ENCODE measurements at regions not wholly inside any gene's neighbourhood (a gene's known extent, or its start where the extent isn't known, plus 50 kb on each side); places are given as distances from the start of the nearest gene placed in this dataset.

DNA sequence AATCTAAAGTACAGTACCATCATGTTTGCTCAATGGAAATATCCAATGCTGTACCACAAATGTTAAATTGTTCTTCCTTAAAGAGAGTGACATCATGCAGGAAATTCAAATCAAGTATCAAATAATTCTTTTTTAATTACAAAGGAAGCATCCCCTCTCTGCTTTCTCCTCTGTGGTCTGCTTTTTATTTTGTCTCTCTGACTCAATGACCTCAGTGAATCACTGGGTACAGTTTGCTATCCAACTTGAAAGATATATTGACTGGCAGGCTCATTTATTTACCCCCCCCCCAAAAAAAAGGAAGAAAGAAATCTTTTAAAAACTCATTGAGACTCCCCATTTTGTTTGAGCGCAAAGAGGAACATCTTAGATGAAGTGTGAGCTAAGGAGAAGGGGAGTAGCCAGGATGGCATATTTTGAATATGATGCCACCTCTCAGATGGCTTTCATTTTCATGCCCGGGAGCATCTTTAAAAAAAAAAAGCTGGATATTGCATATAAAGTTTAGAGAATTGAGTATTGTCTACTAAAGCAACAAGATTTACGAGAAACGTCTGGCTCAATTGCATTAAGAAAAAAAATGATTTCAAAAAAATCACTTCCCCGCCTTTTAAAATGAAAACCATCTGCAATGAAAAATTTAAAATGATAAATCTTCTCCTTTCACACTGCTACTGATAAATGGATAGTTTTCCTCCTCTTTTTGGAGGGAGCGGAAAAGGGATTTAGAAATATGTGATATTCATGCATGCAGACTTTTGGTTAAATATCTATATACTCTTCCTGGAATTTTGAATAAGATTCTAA lies 307.1 kb upstream of the DPH6 start:
- CTCF ChIA-PET: no interaction called here
- intact Hi-C loops (cut with micrococcal nuclease): no loop called here
- WGBS (ENCODE audit: insufficient coverage): no CpG with 5 or more reads among the region's 6 CpGs
- DNase-seq (no peak), ATAC-seq (ENCODE audit: low read depth) (no peak)
- Histone ChIP-seq H3K9me3 (ENCODE audit: control extremely low read depth in 1 of 3, control insufficient read depth in 2 of 3, insufficient read depth in 1 of 3, low read length in 2 of 3) (no peaks in the 10 kb centered on the region), H3K27me3 (replicated peaks in 1 of 4; ENCODE audit: control extremely low read depth in 1 of 4, control insufficient read depth in 3 of 4, insufficient read depth in 4 of 4, low read length in 3 of 4) (no peaks in the 10 kb centered on the region), H3K4me2 (replicated peaks; ENCODE audit: low read depth, low read length, poor library complexity, severe bottlenecking) (no peak overlapping the region), H3K27ac (ENCODE audit: low read length in 2 of 2) (no peak overlapping the region), H2AFZ (ENCODE audit: insufficient read depth, low read depth, low read length, poor library complexity, severe bottlenecking) (no peak overlapping the region), H4K20me1 (ENCODE audit: control insufficient read depth, insufficient read depth, low read length, poor library complexity, severe bottlenecking) (no peaks in the 10 kb centered on the region), H3K4me1 (ENCODE audit: control insufficient read depth in 2 of 2, insufficient read depth in 2 of 2, low read length in 2 of 2) (no peaks in the 10 kb centered on the region), H3K79me2 (ENCODE audit: control insufficient read depth, insufficient read depth, low read length) (no peaks in the 10 kb centered on the region), H3K36me3 (replicated peaks in 1 of 2; ENCODE audit: control extremely low read depth in 1 of 2, control insufficient read depth in 1 of 2, extremely low read depth in 1 of 2, insufficient read depth in 2 of 2, low read length in 1 of 2) (no peaks in the 10 kb centered on the region), H3K4me3 (ENCODE audit: control extremely low read depth in 1 of 5, extremely low read depth in 1 of 5, insufficient read depth in 1 of 5, low read depth in 2 of 5, low read length in 4 of 5) (no peak overlapping the region), H3K9ac (ENCODE audit: low read length) (no peak overlapping the region)
- no peaks in the 10 kb centered on the region for H3K9me3 Mint-ChIP-seq (ENCODE audit: insufficient read depth)
- no peak overlapping the region for H3K27ac Mint-ChIP-seq
- H3K4me3 Mint-ChIP-seq: no peak overlapping the region
- H3K4me1 Mint-ChIP-seq: no peaks in the 10 kb centered on the region
- no peak for TF ChIP-seq EZH2 (IDR thresholded peaks at IDR 0.05; ENCODE audit: borderline replicate concordance, insufficient read depth, low read depth, low read length, poor library complexity, severe bottlenecking)
- TF ChIP-seq, protein P1, sequence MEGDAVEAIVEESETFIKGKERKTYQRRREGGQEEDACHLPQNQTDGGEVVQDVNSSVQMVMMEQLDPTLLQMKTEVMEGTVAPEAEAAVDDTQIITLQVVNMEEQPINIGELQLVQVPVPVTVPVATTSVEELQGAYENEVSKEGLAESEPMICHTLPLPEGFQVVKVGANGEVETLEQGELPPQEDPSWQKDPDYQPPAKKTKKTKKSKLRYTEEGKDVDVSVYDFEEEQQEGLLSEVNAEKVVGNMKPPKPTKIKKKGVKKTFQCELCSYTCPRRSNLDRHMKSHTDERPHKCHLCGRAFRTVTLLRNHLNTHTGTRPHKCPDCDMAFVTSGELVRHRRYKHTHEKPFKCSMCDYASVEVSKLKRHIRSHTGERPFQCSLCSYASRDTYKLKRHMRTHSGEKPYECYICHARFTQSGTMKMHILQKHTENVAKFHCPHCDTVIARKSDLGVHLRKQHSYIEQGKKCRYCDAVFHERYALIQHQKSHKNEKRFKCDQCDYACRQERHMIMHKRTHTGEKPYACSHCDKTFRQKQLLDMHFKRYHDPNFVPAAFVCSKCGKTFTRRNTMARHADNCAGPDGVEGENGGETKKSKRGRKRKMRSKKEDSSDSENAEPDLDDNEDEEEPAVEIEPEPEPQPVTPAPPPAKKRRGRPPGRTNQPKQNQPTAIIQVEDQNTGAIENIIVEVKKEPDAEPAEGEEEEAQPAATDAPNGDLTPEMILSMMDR (IDR thresholded peaks at IDR 0.05): no peak
- POLR2A ChIA-PET: no interaction called here
- no peaks in the 10 kb centered on the region for H3K27me3 Mint-ChIP-seq

DNA sequence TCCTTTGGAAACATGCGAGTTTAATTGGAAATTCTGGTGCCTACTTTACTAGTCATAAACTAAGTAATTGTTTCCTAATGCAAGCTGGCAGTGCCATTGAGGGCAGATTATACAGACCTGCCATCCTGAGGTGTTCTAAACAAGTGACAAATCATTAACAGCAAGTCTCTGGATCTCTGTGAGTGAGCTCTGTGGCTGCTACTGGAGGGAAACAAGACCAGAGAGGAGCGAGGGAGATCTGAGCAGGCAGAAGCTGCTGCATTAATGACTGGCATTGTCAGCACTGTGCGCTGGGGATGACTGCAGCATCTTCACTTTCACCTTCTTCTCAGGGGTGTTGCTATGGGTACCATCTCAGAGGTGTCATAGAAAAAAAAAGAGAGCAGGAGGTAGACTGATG lies 308.4 kb upstream of the DPH6 start:
- H2AFZ ChIP-seq (ENCODE audit: insufficient read depth, low read depth, low read length, poor library complexity, severe bottlenecking): no peak overlapping the region
- no CpG with 5 or more reads among the region's 3 CpGs for WGBS (ENCODE audit: insufficient coverage)
- ATAC-seq (ENCODE audit: low read depth) (no peak), DNase-seq (no peak)
- intact Hi-C loops (cut with micrococcal nuclease): no loop called here
- no peaks in the 10 kb centered on the region for H3K79me2 ChIP-seq (ENCODE audit: control insufficient read depth, insufficient read depth, low read length)
- POLR2A ChIA-PET: no interaction called here
- Mint-ChIP-seq H3K4me1 (no peaks in the 10 kb centered on the region), H3K27ac (no peak overlapping the region), H3K4me3 (no peak overlapping the region), H3K9me3 (ENCODE audit: insufficient read depth) (no peaks in the 10 kb centered on the region), H3K27me3 (no peaks in the 10 kb centered on the region)
- TF ChIP-seq EZH2 (IDR thresholded peaks at IDR 0.05; ENCODE audit: borderline replicate concordance, insufficient read depth, low read depth, low read length, poor library complexity, severe bottlenecking): no peak
- TF ChIP-seq, protein P1 (IDR thresholded peaks at IDR 0.05): no peak
- CTCF ChIA-PET: no interaction called here
- no peak overlapping the region for H3K9ac ChIP-seq (ENCODE audit: low read length)
- H3K9me3 ChIP-seq (ENCODE audit: control extremely low read depth in 1 of 3, control insufficient read depth in 2 of 3, insufficient read depth in 1 of 3, low read length in 2 of 3): no peaks in the 10 kb centered on the region
- no peaks in the 10 kb centered on the region for H3K27me3 ChIP-seq (replicated peaks in 1 of 4; ENCODE audit: control extremely low read depth in 1 of 4, control insufficient read depth in 3 of 4, insufficient read depth in 4 of 4, low read length in 3 of 4)
- H3K4me1 ChIP-seq (ENCODE audit: control insufficient read depth in 2 of 2, insufficient read depth in 2 of 2, low read length in 2 of 2): no peaks in the 10 kb centered on the region
- H3K36me3 ChIP-seq (replicated peaks in 1 of 2; ENCODE audit: control extremely low read depth in 1 of 2, control insufficient read depth in 1 of 2, extremely low read depth in 1 of 2, insufficient read depth in 2 of 2, low read length in 1 of 2): no peaks in the 10 kb centered on the region
- no peak overlapping the region for H3K4me3 ChIP-seq (ENCODE audit: control extremely low read depth in 1 of 5, extremely low read depth in 1 of 5, insufficient read depth in 1 of 5, low read depth in 2 of 5, low read length in 4 of 5)
- no peak overlapping the region for H3K4me2 ChIP-seq (replicated peaks; ENCODE audit: low read depth, low read length, poor library complexity, severe bottlenecking)
- H4K20me1 ChIP-seq (ENCODE audit: control insufficient read depth, insufficient read depth, low read length, poor library complexity, severe bottlenecking): no peaks in the 10 kb centered on the region
- no peak overlapping the region for H3K27ac ChIP-seq (ENCODE audit: low read length in 2 of 2)
